Activated CD8-positive, alpha-beta memory T cell treated with anti-CD3 and anti-CD28 coated beads for 1 hour (primary cell): ENCODE measurements at regions not wholly inside any gene's neighbourhood (a gene's known extent, or its start where the extent isn't known, plus 50 kb on each side); places are given as distances from the start of the nearest gene placed in this dataset.
"Not testable (repeated sequence)": the region's sequence is repeated elsewhere in the genome, so short reads cannot be mapped to it uniquely, and the experiment has no call there.

Experiments
- DNase-seq, 2 donors: peaks; one replicate each; pipeline ENCODE4 v3.0.0-alpha.2; 2020; ENCODE audit warnings: low read depth in 1 of 2; ENCODE audit errors: extremely low read depth in 1 of 2

DNA sequence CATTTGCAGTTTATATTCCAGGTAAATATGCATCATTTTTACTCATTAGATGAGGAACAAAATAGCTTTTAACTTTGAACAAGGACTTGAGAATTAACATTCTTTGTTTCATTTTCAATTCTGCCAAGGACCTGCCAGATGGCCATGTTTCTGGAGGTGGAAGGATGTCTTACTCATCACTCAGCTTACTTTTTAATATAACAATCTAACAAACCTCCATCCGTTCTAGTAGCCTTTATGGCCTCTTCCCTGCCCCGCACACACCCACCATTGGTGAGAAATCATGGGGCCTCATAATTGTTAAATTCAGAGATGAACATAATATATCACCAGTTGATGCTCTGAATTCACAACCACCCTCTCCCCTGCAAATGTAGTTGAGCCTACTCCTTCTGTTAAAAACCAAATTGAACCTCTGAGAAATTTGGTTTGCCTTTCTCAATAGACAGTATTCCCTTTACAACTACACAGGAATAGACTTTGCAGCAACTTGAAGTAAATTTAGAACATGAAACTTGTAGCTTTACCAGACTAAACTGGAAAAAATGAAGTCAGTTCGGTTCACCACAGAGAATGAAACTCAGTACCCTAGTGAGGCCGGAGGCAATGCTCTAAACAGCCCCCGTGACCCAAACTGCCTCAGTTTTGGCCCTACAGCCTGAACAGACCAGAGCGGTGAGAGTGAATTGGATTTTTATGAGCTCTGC, 50.1 kb upstream of the ACSL4 start:
- DNase-seq: no peak

DNA sequence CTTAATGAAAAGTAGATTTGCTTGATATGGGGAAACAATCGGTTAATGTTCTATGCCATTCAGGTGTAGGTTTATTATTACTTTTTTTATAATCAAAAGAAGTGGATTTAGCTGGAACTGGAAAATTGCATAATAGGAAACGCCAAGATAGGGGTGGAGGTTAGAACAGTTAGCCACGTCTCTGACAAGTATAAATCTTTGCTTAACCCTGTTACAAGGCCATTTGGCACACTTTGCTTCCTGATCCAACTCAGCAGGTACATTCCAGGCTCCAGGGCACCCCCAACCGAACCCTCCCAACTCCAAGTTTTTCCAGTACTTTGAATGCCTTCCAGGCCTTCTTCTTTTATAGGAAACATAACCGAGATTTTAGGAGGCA, 50.6 kb upstream of the ACSL4 start:
- no peak for DNase-seq

DNA sequence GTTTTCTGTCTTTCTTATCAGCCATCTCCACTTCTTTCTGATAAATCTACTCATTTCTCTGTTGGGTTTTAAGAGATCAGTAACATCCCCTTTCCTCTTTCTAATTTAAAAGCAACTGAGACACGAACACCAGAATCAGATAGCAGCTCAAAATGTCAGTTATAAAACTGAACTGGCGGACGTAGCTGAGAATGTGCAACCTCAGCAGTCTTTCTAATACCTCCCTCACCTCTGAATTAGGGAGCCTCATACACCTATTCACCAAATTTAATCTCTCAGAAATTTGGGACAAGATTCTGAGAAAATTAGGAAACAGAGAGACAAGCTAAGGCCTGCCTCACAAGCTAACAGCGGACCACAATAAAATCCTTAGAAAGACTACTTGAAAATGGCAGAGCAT, 52.0 kb upstream of the ACSL4 start:
- DNase-seq: no peak

DNA sequence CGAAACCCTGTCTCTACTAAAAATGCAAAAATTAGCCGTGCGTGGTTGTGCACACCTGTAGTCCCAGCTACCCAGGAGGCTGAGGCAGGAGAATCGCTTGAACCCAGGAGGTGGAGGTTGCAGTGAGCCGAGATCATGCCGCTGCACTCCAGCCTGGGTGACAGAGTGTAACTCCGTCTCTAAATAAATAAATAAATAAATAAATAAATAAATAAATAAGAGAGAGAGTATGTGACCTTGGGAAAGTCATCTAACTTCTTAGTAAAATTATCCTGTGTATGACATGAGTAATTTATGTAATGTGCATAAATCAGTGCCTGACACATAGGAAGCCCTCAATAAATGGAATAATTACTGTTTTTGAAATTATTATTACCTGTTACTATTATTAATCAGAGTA, 57.5 kb upstream of the ACSL4 start:
- DNase-seq: not testable (repeated sequence)

DNA sequence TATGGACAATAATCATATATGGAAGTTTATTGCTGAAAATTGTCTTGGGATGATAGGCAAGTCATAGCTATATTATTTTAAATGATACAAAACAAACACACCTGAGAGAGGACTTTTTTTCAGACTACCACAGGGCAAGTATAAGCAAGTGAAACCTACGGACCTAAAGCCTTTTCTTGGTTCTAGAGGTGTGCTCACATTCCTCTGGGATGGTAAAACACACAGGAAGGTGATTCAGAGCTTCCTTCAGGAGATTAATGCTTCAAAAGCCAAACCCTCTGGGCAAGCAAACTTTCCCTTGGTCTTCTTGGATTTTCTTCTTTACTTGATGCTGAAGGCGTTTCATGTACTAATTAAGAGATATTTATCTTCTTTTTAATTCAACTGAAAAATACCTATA, 60.1 kb upstream of the ACSL4 start:
- no peak for DNase-seq

DNA sequence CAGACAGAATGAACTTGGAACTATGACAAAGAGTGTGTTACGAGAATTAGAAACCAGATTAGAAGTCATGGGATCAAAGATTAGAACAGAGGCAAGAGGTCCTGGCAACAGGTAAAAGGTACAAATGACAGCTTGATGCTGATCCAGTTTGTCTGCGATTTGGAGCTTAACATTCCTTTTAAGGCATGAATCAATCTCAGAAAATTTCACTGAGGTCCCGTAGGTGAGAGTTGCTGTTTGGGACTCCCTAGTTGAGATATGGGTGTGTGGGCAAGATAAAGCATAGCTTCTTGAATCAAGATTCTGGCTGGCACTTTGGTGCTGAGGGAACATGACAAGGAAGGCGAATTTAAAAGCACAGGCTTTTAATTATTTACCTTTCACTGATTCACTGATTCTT, 62.6 kb upstream of the ACSL4 start:
- no peak for DNase-seq

DNA sequence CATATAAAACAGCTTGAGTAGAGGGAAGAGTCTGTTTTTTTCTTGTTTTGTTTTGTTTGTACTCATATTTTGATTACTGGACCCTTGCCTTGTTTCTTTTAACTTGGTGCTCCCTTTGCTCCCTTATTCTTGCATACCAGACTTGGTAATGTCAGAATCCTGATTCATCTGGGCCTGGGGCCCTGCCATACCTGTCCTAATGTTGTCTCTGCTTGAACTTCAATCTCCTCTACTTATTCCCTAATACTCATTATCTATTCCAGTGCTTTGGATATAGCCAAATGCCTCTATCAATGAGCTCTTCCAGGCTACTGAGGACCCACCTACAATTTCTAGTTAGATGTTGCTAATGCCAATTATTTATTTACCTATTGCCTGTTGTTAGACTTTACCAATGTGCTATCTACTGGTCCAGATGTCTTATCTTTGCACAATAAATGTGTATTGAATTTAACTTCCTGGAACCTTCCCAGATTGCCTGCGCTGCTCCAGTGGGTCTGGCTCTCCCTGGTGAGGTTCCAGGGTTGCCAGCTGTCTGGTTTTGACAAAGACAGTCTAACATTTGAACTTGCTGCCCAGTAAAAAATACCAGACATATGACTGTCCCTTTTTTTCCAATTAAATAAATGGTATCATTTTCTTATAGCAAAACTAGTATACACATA, 64.4 kb upstream of the ACSL4 start:
- DNase-seq: no peak

DNA sequence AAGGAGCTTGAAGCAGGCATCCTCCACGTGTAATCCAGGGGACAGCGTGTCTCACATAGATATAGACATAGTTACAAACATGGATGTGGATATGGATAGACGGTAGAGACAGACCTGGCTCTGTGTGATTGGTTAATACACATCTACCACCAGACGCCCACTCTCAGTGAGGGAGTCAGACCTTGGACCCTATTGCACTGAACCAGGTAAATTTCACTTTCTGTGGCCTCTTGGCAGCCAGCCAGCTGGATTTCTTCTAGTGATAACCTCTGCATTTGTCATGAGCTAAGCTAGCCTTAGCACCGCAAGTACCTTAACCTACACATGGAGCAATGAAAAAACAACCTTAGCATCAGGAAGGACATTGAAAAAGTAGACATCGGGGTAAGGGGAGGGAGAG, 79.2 kb upstream of the ACSL4 start:
- no peak for DNase-seq

DNA sequence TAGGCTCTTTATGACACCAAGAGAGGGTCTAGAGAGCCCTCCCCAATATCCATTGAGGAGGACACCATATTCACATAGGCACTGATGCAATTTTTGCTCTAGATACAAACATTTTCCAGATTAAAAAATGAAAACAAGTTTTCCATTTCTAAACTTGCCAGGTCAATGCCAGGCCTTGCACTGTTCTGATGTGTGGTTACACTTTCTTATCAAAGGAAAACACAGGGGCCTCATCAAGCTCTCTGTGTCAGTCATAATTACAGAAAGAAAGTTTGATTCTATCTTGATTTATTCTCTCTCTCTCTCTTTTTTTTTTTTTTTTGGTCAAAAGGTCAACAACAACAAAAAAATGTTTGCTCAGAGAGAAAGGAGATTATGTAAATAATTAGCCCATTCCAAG, 80.2 kb upstream of the ACSL4 start:
- DNase-seq: no peak

DNA sequence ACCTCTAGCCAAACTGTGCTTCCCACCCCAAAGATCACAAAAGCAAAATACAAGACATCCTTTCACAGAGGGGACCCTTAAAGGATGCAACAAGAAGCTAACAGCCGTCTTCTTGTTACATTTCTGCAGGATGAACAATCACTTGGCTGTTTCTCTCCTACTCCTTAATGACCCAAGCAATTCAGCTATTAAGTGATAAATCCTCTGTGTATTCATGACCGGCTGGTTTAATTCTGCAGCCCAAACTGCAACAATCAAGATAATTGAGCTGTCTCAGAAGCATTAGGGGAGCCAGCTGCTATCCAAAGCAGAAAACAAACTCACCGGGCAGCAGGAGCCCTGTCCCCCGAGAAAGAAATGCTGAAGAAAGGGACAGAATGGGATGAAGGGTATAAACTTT, 85.9 kb upstream of the ACSL4 start:
- DNase-seq: no peak

DNA sequence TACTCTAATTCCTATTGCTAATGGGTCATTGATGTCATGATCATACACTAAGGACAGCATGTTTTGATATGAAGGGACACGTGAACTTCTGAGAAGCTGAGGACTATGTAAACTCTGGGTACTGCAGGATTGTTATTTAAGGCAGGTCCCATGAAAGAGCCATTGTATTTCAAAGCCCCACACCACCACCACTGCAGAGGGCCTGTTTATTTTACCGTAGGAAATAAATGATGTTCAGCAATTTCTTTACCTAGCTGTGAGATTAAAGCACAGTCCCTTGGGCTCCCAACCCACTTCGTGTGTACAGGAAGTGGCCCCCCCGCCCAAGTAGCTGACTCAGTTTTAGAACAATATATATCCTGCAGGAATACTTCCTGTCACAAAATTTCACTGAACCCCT, 89.8 kb upstream of the ACSL4 start:
- no peak for DNase-seq

DNA sequence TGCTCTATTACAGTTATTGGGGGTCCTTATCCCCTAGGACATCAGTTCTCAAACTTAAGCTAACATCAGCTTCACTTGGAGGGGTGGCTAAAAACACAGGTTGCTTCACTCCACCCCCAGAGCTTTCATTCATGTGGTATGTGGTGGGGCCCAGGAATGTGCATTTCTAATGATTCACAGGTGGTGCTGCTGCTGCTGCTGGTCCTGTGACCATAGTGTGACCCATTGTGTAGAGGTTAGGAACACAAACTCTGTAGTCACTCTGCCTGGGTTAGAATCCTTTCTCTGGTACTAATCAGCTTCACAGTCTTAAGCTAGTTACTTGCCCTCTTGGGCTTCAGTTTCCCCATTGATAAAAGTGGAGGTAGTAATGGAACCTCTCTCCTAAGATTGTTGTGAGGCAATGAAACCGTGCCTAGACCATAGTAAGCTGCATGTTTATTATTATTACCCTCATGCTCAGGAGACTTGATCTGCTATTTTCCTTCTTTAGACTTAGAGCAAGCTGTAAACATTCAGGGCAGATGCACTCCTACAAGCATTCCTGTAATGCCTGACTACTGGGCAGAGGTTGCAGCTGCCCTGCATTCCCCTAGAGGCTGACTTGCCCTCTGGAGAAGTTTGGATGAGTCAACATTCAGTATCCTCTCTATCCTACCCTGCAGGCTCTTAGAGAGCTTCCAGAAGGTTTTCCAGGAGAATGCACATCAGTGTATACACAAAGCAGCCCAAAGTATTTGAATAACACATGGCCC, 94.1 kb upstream of the ACSL4 start:
- DNase-seq: no peak

DNA sequence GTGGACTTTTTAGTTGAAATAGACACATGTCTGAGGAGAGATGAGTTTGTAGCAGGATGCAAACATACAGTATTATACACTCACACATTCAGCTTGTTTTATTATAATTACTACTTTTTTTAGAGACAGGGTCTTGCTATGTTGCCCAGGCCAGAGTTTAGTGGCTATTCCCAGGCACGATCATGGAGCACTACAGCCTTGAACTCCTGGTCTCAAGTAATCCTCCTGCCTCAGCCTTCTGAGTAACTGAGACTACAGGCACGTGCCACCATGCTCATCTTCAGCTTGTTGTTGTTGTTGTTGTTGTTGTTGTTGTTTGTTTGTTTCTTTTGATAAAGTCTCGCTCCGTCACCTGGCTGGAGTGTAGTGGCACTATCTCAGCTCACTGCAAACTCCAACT, 94.7 kb upstream of the ACSL4 start:
- DNase-seq: no peak

DNA sequence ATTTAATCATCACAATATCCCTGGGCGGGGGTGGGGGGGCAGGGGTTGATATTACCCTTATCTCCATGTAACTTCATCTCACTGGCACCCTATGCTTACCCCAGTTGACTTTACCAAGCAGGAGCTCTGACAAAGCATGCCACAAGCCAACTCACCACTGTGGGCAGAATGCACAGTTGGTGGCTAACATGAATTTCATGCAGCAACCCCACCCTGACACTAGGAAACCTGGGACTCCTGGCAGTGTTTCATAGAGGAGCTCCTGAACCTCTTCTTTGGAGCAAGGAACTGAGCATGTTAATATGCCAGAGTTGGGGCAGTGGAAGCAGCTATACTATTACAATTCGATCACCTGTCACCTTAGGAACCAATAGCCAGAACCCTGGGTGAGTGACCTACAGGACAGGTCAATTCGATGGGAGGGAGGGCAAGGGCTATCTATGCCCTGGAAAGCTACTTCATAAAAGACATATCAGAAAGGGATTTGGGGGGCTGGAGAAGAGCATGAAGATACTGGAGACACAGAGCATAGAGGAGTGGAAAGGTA, 97.2 kb upstream of the ACSL4 start:
- no peak for DNase-seq

DNA sequence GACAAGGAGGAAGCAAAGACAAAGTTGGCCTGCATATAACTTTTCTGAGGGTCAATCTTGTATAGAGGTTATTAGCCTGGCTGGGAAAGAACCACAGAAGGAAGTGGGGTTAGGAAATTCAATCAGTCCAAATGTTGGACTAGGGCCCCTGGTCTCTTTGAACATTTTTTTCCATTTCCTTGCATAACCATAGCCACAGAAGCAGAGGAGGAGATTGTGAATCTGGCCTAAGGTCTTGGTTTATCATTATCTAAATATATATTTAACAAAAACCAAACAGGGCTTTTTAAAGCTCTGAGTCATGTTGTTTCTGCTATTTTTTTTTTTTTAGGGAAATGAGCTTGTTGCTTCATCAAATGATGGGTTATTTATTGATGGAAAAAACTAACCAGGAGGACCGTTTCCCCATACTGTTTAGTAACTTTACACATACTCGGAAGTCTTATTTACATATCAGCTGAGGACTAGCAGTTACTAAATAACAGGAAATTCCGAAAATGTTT, 97.7 kb upstream of the ACSL4 start:
- DNase-seq: no peak

DNA sequence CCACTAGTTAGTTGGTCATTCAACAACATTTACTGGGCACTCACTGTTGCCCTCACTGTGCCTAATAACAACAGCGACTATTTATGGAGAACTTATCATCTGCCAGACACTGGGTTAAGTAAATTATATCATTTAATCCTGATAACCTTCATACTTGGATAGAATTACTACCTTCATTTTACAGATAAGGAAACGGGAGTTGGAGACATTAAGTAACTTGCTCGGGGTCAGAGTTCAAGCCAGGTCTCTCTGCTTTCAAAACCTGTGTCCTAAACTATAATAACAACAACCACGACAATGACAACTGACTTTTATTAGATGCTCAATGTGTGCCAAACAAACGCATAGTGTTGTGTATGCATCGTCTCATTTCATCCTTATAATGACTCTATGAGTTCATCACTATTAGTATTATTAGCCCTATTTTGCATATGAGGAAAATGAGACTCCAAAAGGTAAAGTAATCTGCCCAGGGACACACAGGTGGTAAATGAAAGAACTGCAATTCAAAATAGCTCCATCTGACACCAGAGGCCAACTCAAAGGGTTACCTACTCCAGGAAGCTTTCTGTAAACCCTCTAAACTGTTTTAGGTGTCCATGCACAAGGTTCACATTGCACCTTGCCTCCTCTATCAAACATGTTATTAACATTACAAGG, 98.4 kb upstream of the ACSL4 start:
- DNase-seq: no peak

DNA sequence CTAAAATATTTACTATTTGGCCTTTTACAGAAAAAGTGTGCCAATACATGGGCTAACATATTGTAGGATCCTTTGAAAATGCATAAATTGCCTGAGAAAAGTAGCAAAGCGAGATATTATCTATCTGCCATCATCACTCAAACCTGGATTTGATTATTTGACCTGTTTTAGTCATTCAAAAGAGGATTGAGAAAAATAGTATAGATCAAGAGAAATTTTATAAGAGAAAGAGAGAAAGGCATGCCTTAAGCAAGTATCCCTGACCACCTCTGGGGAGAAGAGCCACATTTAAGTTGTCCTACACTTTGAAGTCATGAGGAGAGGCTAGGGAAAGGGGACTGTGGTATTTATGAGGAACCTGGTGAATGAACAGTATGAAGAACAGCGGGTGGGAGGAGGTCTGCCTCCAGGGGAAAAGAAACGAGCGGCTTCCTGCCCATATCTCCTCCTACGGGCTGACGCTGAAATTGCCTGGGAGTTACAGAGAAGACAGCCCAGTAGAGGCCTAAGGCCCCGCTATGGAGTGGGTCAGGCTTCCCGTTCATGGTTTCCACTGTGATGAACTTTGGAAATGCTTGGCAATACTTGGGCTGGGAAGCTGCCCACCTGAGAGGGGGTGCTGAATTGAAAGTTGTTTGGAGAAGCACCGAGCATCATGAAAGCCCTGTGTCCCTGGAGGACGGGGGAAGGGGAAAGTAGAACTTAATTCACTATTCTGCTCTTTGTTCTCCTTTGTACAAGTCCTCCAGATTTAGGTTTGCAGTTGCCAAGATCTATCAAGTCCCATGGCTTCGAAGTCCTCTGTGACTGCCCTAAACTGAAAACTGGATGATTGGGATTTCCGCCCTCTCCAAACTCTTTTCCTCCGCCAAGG, 106.9 kb upstream of the ACSL4 start:
- DNase-seq: no peak

DNA sequence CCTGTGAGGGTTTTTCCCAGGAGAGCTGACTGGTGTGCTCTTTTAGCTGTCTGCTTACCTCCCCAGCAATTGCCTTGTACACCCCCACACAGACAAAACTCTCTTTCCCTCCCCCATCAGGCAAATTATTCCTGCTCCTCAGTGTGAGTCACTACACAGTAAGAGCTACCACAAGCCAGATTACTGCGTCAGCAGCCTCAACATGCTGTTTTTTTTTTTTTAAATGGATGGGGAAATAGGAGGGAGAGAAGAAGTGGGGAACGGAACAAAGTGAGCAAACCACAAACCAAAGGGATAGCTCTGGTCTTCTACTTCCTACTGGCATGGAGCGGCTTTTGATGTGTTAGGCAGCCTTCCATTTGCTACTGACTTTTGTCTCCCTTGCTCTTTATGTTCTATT, 107.5 kb upstream of the ACSL4 start:
- no peak for DNase-seq

DNA sequence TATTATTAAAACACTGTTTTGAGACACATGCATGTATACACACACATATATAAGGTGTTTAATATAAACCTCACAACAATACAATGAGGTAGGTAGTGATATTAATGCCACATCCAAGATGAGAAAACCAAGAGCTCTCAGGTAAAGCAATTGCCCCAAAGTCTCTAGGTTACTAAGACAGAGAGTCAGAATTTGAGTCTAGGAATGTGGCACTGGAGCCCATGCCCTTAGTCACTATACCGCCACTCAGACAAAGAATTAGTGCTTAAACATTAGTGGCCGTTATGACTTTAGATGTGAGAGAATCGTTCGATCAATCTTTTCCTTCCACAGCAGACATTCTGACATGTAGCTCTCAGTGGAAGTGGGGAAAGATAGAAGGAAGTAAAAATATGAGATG, 108.2 kb upstream of the ACSL4 start:
- DNase-seq: no peak

DNA sequence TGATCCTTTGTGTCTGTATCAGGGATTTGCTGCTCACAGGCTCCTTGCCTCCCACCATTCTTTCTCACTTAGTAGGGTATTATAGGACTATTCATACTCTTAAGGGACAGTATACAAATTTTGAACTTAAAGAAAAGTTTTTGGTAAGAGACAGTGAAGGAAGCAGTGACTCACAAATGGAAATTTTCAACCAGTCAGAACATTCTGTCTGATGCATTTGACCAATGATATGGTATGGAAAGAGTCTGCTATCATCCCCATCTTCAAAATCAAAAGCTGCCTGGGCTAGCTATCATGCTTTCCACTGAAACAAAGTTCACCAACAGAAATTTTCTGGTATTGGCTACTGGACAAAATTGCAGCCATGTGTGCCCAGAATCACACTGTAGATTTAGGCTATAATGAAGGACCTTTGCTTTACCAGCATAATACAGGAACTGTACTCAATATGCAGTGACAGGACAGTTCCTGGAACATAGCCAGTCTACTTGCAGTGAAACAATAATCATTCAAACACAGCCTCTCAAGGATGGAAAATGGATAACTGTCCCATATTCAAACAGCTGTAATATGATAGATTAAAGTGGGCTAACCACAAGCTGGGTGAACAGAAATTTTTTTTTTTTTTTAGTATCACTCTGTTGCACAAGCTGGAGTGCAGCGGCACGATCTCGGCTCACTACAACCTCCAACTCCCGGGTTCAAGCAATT, 109.0 kb upstream of the ACSL4 start:
- DNase-seq: no peak
